H1 (cell line): ENCODE measurements at regions not wholly inside any gene's neighbourhood (a gene's known extent, or its start where the extent isn't known, plus 50 kb on each side); places are given as distances from the start of the nearest gene placed in this dataset.

ENCODE experiments used
- CTCF ChIA-PET: fragments of 300-600 bp; sonication (Branson Sonifier 250); formaldehyde crosslinking; loops from one replicate; lab custom pipeline; 2021; ENCODE audit not compliant: partially characterized antibody; lab: Charles Lee
- POLR2A ChIA-PET: fragments of 300-600 bp; sonication (Branson Sonifier 250); formaldehyde crosslinking; loops from one replicate; lab custom pipeline; 2021; ENCODE audit warnings: inconsistent platforms; ENCODE audit not compliant: partially characterized antibody; lab: Charles Lee
- DNase-seq, 2 experiments: peaks; one replicate each; pipeline versions ENCODE4 v3.0.0 to v3.0.0-alpha.2; 2010 to 2022; ENCODE audit warnings: low spot score in 2 of 2, low read depth in 1 of 2, mixed read lengths in 1 of 2
- FAIRE-seq: peaks from 2 replicates; lab custom pipeline; 2011; peaks lifted over from hg19 to GRCh38; lab: Jason Lieb, UNC
- H2AFZ ChIP-seq: 2 replicates; pipeline ENCODE4 v1.8.1; 2012; ENCODE audit warnings: low read length, inconsistent platforms
- H2AK5ac ChIP-seq: 2 replicates; pipeline ENCODE4 v1.6.1; 2013; ENCODE audit warnings: low read depth, low read length
- H2BK120ac ChIP-seq: replicated peaks from 2 replicates; pipeline ENCODE3; 2013; ENCODE audit warnings: low read depth, low read length, inconsistent platforms
- H2BK12ac ChIP-seq: 2 replicates; pipeline ENCODE4 v1.6.1; 2013; ENCODE audit warnings: low read depth, low read length
- H2BK15ac ChIP-seq: 2 replicates; pipeline ENCODE4 v1.6.1; 2013; ENCODE audit warnings: low read length
- H2BK20ac ChIP-seq: 2 replicates; pipeline ENCODE4 v1.6.1; 2013; ENCODE audit warnings: low read length
- H2BK5ac ChIP-seq: 2 replicates; pipeline ENCODE4 v1.6.1; 2013; ENCODE audit warnings: low read depth, low read length
- H3K14ac ChIP-seq: 2 replicates; pipeline ENCODE4 v1.6.1; 2013; ENCODE audit warnings: inconsistent platforms; ENCODE audit not compliant: insufficient read length
- H3K18ac ChIP-seq: 2 replicates; pipeline ENCODE4 v1.6.1; 2013; ENCODE audit warnings: low read length; ENCODE audit errors: extremely low read depth
- H3K23ac ChIP-seq: 2 replicates; pipeline ENCODE4 v1.6.1; 2013; ENCODE audit warnings: inconsistent platforms; ENCODE audit not compliant: insufficient read length
- H3K23me2 ChIP-seq: 2 replicates; pipeline ENCODE4 v1.6.1; 2013; ENCODE audit warnings: low read depth, low read length
- H3K27ac ChIP-seq: 2 replicates; pipeline ENCODE4 v1.6.1; 2011; ENCODE audit warnings: low read depth, low read length, inconsistent platforms
- H3K27me3 ChIP-seq, 4 experiments: replicated peaks in 1 of 4; 1 replicate in 1 of 4; 2 replicates in 3 of 4; pipeline versions ENCODE4 v1.6.1 to v1.8.1; 2011 to 2013; ENCODE audit warnings: low read length in 3 of 4, mild to moderate bottlenecking in 3 of 4, inconsistent platforms in 2 of 4, mixed read lengths in 2 of 4, moderate library complexity in 1 of 4; ENCODE audit not compliant: control insufficient read depth in 3 of 4, insufficient read depth in 3 of 4; ENCODE audit errors: extremely low read depth in 1 of 4
- H3K36me3 ChIP-seq, 4 experiments: 2 replicates each; pipeline versions ENCODE4 v1.6.1 to v1.8.1; 2011 to 2013; ENCODE audit warnings: mild to moderate bottlenecking in 4 of 4, low read length in 3 of 4, moderate library complexity in 2 of 4, control low read depth in 1 of 4, inconsistent platforms in 1 of 4; ENCODE audit not compliant: insufficient read depth in 4 of 4, control insufficient read depth in 2 of 4
- H3K4ac ChIP-seq: replicated peaks from 2 replicates; pipeline ENCODE3; 2013; ENCODE audit warnings: low read length, low read depth, mixed read lengths, inconsistent platforms; ENCODE audit not compliant: insufficient read length
- H3K4me1 ChIP-seq, 4 experiments: replicated peaks in 1 of 4; 1 replicate in 1 of 4; 2 replicates in 3 of 4; pipeline versions ENCODE4 v1.6.1 to v1.8.1; 2011 to 2013; ENCODE audit warnings: low read length in 3 of 4, inconsistent platforms in 2 of 4, mixed read lengths in 1 of 4; ENCODE audit not compliant: insufficient read depth in 4 of 4, control insufficient read depth in 3 of 4
- H3K4me2 ChIP-seq, 2 experiments: 2 replicates each; pipeline versions ENCODE4 v1.6.1 to v1.8.1; 2011 to 2013; ENCODE audit warnings: low read depth in 2 of 2, low read length in 2 of 2, control low read depth in 1 of 2, inconsistent platforms in 1 of 2, mild to moderate bottlenecking in 1 of 2; ENCODE audit not compliant: insufficient read depth in 1 of 2
- H3K4me3 ChIP-seq, 4 experiments: fragments of 200-600, 300-600 bp in 1 of 4; sonication (generic), shearing (Covaris generic), sonication (Bioruptor Twin) in 1 of 4; 2 replicates each; pipeline versions ENCODE4 v1.5.1 to v1.8.1; 2011 to 2016; ENCODE audit warnings: low read length in 4 of 4, low read depth in 3 of 4, control low read depth in 2 of 4, inconsistent platforms in 2 of 4, mild to moderate bottlenecking in 2 of 4, mixed read lengths in 1 of 4, moderate library complexity in 1 of 4; ENCODE audit not compliant: insufficient read depth in 2 of 4; ENCODE audit errors: extremely low read depth in 1 of 4
- H3K56ac ChIP-seq: replicated peaks from 2 replicates; pipeline ENCODE3; 2013; ENCODE audit warnings: low read depth, mild to moderate bottlenecking, mixed read lengths, low read length, inconsistent platforms; ENCODE audit not compliant: insufficient read length
- H3K79me1 ChIP-seq: 2 replicates; pipeline ENCODE4 v1.6.1; 2013; ENCODE audit warnings: low read depth, low read length, control low read depth
- H3K79me2 ChIP-seq, 2 experiments: 2 replicates each; pipeline versions ENCODE4 v1.6.1 to v1.8.1; 2012 to 2013; ENCODE audit warnings: low read length in 2 of 2, mild to moderate bottlenecking in 2 of 2, inconsistent platforms in 1 of 2; ENCODE audit not compliant: insufficient read depth in 2 of 2, control insufficient read depth in 1 of 2
- H3K9ac ChIP-seq, 4 experiments: replicated peaks in 1 of 4; 1 replicate in 1 of 4; 2 replicates in 3 of 4; pipeline versions ENCODE4 v1.6.1 to v1.8.1; 2011 to 2013; ENCODE audit warnings: low read depth in 3 of 4, low read length in 3 of 4, control low read depth in 2 of 4, mild to moderate bottlenecking in 2 of 4, moderate library complexity in 2 of 4, inconsistent platforms in 1 of 4; ENCODE audit errors: extremely low read depth in 1 of 4
- H3K9me3 ChIP-seq, 2 experiments: 2 replicates each; pipeline versions ENCODE4 v1.6.1 to v1.8.1; 2012 to 2013; ENCODE audit warnings: mild to moderate bottlenecking in 2 of 2, moderate library complexity in 2 of 2, control low read depth in 1 of 2, inconsistent platforms in 1 of 2, low read depth in 1 of 2, low read length in 1 of 2, mixed read lengths in 1 of 2; ENCODE audit not compliant: insufficient read depth in 2 of 2
- H4K20me1 ChIP-seq, 2 experiments: replicated peaks in 1 of 2; 2 replicates each; pipeline versions ENCODE3 to v1.8.1; 2011 to 2013; ENCODE audit warnings: inconsistent platforms in 2 of 2, low read length in 2 of 2, mild to moderate bottlenecking in 1 of 2; ENCODE audit not compliant: insufficient read depth in 2 of 2, control insufficient read depth in 1 of 2
- H4K5ac ChIP-seq: 2 replicates; pipeline ENCODE4 v1.6.1; 2013; ENCODE audit warnings: low read length, low read depth, mixed read lengths, inconsistent platforms; ENCODE audit not compliant: insufficient read length
- H4K8ac ChIP-seq: 2 replicates; pipeline ENCODE4 v1.8.0; 2013; ENCODE audit warnings: mild to moderate bottlenecking, moderate library complexity, low read length, inconsistent platforms; ENCODE audit not compliant: insufficient read depth; ENCODE audit errors: extremely low read depth
- H4K91ac ChIP-seq: replicated peaks from 2 replicates; pipeline ENCODE3; 2013; ENCODE audit warnings: low read length, mixed read lengths, inconsistent platforms; ENCODE audit not compliant: insufficient read length
- BRCA1 ChIP-seq: IDR thresholded peaks from 2 replicates; pipeline ENCODE4 v1.6.1; 2012; ENCODE audit warnings: low read depth, low read length, improper control_type of control experiment
- CREB1 ChIP-seq: IDR thresholded peaks from 2 replicates; pipeline ENCODE4 v1.6.1; 2012; ENCODE audit warnings: inconsistent platforms
- EGR1 ChIP-seq: IDR thresholded peaks from 2 replicates; pipeline ENCODE4 v1.6.1; 2011; ENCODE audit warnings: low read depth, low read length, borderline replicate concordance
- EP300 ChIP-seq, 2 experiments: IDR thresholded peaks; 1 replicate in 1 of 2; 2 replicates in 1 of 2; pipeline ENCODE4 v1.6.1; 2011 to 2012; ENCODE audit warnings: low read depth in 2 of 2, low read length in 2 of 2, mild to moderate bottlenecking in 2 of 2, borderline replicate concordance in 1 of 2, inconsistent platforms in 1 of 2, moderate library complexity in 1 of 2
- JUND ChIP-seq: IDR thresholded peaks from 2 replicates; pipeline ENCODE4 v1.6.1; 2011; ENCODE audit warnings: mild to moderate bottlenecking, improper control_type of control experiment, low read length
- KDM4A ChIP-seq: IDR thresholded peaks from one replicate; pipeline ENCODE4 v1.7.1; 2012; ENCODE audit warnings: low read depth, mild to moderate bottlenecking, moderate library complexity, low read length, inconsistent platforms; ENCODE audit not compliant: severe bottlenecking
- MAFK ChIP-seq: IDR thresholded peaks from 2 replicates; pipeline ENCODE4 v1.6.1; 2012; ENCODE audit warnings: low read depth, mild to moderate bottlenecking, improper control_type of control experiment, low read length
- POU5F1 ChIP-seq: IDR thresholded peaks from 2 replicates; pipeline ENCODE4 v1.6.1; 2011; ENCODE audit warnings: low read depth, mild to moderate bottlenecking, low read length, moderate library complexity
- SIX5 ChIP-seq: IDR thresholded peaks from 2 replicates; pipeline ENCODE4 v1.6.1; 2011; ENCODE audit warnings: mild to moderate bottlenecking, low read depth, low read length
- SP1 ChIP-seq: IDR thresholded peaks from 2 replicates; pipeline ENCODE4 v1.6.1; 2011; ENCODE audit warnings: low read depth, low read length
- SP2 ChIP-seq: IDR thresholded peaks from 2 replicates; pipeline ENCODE4 v1.6.1; 2012; ENCODE audit warnings: mild to moderate bottlenecking, low read length, inconsistent platforms
- TAF1 ChIP-seq: IDR thresholded peaks from 2 replicates; pipeline ENCODE4 v1.6.1; 2011; ENCODE audit warnings: mild to moderate bottlenecking, low read depth, low read length
- TBP ChIP-seq: IDR thresholded peaks from 2 replicates; pipeline ENCODE4 v1.6.1; 2011; ENCODE audit warnings: low read depth, low read length, improper control_type of control experiment
- TCF12 ChIP-seq: IDR thresholded peaks from 2 replicates; pipeline ENCODE4 v1.6.1; 2011; ENCODE audit warnings: low read depth, mild to moderate bottlenecking, low read length
- WGBS, 2 experiments: shearing (Covaris generic) in 1 of 2; methylation state at CpG; one replicate each; pipeline versions ENCODE4 v1.1.6 to v1.1.7; 2013 to 2015; ENCODE audit warnings: low lambda C conversion rate in 2 of 2, mixed read lengths in 2 of 2, inconsistent platforms in 1 of 2, low coverage in 1 of 2, missing lambda C conversion rate in 1 of 2; ENCODE audit not compliant: insufficient replicate concordance in 2 of 2, insufficient coverage in 1 of 2, insufficient read length in 1 of 2; ENCODE audit errors: extremely low coverage in 1 of 2, missing lambda C conversion rate in 1 of 2; 5-methylcytosine and 5-hydroxymethylcytosine counted together
- TF ChIP-seq, protein P1 (sequence below): IDR thresholded peaks from 2 replicates; pipeline ENCODE4 v1.6.1; 2012; ENCODE audit warnings: inconsistent platforms
- TF ChIP-seq, protein P2 (sequence below): IDR thresholded peaks from 2 replicates; pipeline ENCODE4 v1.6.1; 2012; ENCODE audit warnings: inconsistent platforms

DNA sequence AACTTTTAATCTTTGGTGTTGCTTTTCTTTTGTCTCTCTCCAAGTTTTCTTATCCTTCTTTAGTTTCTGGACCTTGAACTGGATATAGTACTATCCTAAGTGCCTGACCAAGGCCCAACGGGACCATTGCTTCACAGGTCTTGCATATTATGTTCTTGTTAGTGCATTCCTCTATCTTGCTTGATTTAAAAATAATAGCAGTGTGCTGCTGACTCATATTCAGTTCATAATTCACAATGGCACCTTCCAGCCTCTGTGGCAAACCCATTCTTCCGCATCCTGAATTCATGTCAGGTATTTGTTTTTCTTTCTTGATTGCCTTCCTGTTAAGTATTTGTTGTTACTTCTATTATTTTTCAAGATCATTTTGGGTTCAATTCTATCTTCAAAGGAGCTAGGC, 197.1 kb upstream of the GIMD1 start:
- H3K79me2 ChIP-seq: no peaks in the 10 kb centered on the region
- H2BK15ac ChIP-seq: no peak overlapping the region
- H3K4ac ChIP-seq: no peak overlapping the region
- H3K14ac ChIP-seq: no peak overlapping the region
- H2AK5ac ChIP-seq: no peak overlapping the region
- CTCF ChIA-PET: no interaction called here
- H3K79me1 ChIP-seq: no peaks in the 10 kb centered on the region
- H3K23me2 ChIP-seq: no peaks in the 10 kb centered on the region
- H3K9me3 ChIP-seq: peaks cover 4 to 6% of the 10 kb centered on the region in 2 experiments; a peak in 2 of 4 replicates
- DNase-seq: no peak
- no peak for FAIRE-seq
- POLR2A ChIA-PET: no interaction called here
- H2BK20ac ChIP-seq: no peak overlapping the region
- no peak overlapping the region for H2BK12ac ChIP-seq
- no peak overlapping the region for H2BK120ac ChIP-seq
- no peak overlapping the region for H3K9ac ChIP-seq
- no peak overlapping the region for H3K4me2 ChIP-seq
- no peak overlapping the region for H3K4me3 ChIP-seq
- H4K8ac ChIP-seq: no peak overlapping the region
- no peak overlapping the region for H4K5ac ChIP-seq
- no peak overlapping the region for H2AFZ ChIP-seq
- no peak overlapping the region for H4K91ac ChIP-seq
- no peak overlapping the region for H2BK5ac ChIP-seq
- no peaks in the 10 kb centered on the region for H3K4me1 ChIP-seq
- H3K23ac ChIP-seq: no peak overlapping the region
- WGBS, 2 experiments: 89% methylated on average over 2 of the region's 2 CpGs; no CpG with 5 or more reads in 1 of the 2 experiments
- no peak overlapping the region for H3K18ac ChIP-seq
- no peak overlapping the region for H3K27ac ChIP-seq
- no peak overlapping the region for H3K56ac ChIP-seq
- no peaks in the 10 kb centered on the region for H3K36me3 ChIP-seq
- H4K20me1 ChIP-seq: no peaks in the 10 kb centered on the region
- no peaks in the 10 kb centered on the region for H3K27me3 ChIP-seq
- TF ChIP-seq TBP: no peak
- TF ChIP-seq KDM4A: no peak
- no peak for TF ChIP-seq SP2
- TF ChIP-seq, protein P1, sequence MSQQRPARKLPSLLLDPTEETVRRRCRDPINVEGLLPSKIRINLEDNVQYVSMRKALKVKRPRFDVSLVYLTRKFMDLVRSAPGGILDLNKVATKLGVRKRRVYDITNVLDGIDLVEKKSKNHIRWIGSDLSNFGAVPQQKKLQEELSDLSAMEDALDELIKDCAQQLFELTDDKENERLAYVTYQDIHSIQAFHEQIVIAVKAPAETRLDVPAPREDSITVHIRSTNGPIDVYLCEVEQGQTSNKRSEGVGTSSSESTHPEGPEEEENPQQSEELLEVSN: no peak
- no peak for TF ChIP-seq TCF12
- TF ChIP-seq SIX5: no peak
- TF ChIP-seq, protein P2, sequence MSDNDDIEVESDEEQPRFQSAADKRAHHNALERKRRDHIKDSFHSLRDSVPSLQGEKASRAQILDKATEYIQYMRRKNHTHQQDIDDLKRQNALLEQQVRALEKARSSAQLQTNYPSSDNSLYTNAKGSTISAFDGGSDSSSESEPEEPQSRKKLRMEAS: no peak
- no peak for TF ChIP-seq MAFK
- TF ChIP-seq JUND: no peak
- no peak for TF ChIP-seq EGR1
- TF ChIP-seq BRCA1: no peak
- no peak for TF ChIP-seq TAF1
- TF ChIP-seq POU5F1: no peak
- TF ChIP-seq SP1: no peak
- TF ChIP-seq CREB1: no peak
- TF ChIP-seq EP300 (IDR thresholded peaks at IDR 0.05; ENCODE audit: borderline replicate concordance in 1 of 2, low read depth in 2 of 2, low read length in 2 of 2): no peak
